GM19238 (cell line): ENCODE measurements at regions not wholly inside any gene's neighbourhood (a gene's known extent, or its start where the extent isn't known, plus 50 kb on each side); places are given as distances from the start of the nearest gene placed in this dataset.

ENCODE experiments used
- DNase-seq: peaks from one replicate; pipeline ENCODE4 v3.0.0; 2011; ENCODE audit warnings: low spot score; ENCODE audit not compliant: insufficient read length

DNA sequence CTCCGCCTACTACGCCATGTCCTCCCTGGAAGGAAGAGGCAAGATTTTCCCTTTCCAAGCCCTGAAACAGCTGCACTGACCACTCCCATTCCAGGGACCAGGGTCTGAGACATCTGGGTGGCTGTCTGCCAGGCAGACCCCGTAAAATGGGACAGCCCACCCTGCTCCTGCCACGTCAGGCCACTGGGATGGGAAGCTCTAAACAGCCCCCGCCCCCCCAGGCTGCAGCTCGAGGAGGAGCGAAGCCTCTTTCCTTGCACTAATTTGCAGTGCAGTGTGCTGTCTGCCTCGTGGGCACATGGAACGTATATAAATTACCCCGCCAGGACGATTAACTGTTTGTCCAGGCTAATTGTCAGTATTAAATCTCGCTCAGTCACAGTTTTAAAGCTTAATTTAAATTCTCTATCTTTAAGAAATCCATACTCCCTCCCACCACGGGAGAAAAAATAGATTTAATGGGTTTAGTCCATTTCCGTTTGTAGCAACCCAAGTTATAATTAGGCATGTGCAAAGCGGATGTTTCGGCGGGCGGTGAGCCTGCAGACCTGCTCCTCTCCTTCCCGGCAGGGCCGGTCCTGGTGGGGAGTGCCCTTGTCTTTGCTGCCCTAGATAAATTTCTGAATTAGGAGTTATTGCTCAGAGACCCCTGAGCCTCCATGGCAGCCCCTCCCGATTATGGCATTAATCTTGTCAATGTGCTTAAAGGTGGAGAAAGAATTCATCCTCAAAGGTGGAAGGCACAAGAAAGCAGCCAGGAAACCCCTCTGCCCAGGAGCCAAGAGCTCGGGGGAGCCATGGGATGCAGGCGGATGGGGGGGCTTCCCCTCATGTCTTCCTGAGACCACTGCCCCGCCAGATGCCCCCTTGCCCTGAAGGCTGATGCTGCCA, 268.0 kb upstream of the TNRC6C start:
- DNase-seq, result no peak

DNA sequence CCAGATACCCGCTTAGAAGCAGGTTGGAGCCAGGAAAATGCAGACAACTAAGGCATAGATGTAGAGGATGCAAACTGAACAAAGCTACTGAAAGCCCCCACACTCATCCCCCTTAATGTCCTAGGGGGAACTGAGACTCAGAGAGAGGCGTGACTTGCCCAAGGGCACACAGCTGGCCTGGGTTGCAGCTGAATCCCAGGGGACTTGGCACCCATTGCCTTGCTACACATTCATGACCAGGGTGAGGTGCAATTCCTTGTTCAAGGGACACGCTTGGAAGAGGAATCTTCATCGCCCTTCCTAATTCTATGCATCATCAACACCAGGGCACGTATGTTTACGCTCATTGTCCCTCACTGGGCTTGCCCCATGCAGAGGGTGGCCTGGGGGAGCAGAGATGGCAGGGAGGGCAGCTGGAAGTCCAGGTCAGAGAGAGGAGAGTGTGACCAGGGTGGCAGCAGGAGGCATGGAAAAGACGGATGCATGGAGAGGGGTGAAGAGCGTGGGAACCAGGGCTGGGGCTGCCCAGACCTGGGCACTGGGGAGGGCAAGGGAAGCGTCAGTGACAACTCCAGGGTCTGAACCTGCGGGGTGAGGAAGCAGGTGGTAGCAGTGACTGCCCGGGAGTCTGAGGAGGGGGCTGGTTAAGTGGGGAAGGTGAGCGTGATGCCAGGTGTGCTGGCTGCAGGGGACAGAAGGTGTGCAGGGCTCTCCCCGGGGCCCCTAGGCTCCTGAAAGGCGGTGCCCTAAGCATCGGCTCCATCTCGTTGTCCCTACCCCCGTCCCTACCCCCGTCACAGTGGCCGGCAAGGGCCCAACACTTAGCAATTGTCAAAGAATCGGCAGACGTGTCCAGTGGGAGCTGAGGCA, 267.1 kb upstream of the TNRC6C start:
- DNase-seq, result no peak

DNA sequence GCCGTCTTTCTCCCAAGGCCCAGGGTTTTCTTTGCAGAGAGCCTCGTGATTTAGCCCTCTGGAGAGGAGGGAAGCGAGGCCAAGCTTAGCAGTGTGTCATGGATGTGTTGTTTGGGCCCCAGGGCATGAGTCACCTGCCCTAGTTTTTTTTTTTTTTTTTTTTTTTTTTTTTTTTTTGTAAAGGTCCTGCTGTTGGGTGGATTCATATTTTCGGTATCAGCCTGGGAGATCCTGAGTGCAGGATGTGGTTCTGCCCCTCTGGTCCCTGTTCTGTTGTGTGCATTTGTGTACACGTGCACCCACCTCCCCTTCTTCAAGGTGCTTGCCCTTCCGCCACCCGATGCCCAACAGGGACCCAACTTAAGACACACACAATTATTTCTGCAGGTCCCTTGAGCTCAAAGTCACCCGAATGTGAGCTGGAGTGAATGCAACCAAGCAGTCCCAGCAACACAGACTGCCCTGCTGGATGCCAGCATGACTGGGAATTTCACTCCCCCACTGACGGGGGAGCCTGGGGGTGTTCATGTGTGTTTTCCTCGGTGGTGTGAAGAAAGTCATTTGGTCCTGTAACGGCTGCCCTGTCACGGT, 265.8 kb upstream of the TNRC6C start:
- no peak for DNase-seq

DNA sequence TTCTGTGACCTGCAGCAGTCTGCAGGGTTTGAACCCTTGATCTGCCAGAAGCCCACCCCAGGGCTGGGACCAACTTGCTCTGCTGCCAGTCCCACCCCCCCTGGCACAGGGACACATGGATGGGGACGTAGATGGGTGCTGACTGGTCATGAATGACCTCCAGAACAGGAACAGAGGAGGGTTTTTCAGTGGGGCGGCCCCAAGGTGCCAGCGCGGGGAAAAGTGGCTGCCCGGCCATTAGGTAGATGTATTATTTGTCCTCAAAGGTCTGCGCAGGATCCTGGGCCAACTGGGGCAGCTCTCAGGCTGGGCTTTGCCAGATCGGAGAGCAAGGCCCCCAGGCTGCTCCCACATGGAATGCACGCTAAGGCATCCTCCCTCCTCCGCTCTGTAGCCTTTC, 265.2 kb upstream of the TNRC6C start:
- DNase-seq, result no peak

DNA sequence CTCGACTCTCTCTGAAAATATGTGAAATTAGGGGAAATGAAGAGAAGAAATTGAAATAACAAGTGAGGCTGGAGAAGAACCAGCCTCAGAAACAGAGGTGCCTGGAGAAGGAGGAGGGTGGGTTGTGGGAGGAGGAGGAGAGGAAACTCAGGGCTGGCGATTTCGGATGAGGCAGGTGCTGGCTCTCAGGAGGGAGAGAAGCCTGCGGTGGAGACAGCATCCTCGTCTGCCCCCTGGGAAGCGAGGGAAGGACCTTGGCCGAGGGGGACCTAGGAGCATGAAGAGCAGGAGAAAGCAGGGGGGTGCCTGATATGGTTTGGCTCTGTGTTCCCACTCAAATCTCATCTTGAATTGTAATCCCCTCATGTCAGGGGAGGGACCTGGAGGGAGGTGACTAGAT, 264.7 kb upstream of the TNRC6C start:
- no peak for DNase-seq

DNA sequence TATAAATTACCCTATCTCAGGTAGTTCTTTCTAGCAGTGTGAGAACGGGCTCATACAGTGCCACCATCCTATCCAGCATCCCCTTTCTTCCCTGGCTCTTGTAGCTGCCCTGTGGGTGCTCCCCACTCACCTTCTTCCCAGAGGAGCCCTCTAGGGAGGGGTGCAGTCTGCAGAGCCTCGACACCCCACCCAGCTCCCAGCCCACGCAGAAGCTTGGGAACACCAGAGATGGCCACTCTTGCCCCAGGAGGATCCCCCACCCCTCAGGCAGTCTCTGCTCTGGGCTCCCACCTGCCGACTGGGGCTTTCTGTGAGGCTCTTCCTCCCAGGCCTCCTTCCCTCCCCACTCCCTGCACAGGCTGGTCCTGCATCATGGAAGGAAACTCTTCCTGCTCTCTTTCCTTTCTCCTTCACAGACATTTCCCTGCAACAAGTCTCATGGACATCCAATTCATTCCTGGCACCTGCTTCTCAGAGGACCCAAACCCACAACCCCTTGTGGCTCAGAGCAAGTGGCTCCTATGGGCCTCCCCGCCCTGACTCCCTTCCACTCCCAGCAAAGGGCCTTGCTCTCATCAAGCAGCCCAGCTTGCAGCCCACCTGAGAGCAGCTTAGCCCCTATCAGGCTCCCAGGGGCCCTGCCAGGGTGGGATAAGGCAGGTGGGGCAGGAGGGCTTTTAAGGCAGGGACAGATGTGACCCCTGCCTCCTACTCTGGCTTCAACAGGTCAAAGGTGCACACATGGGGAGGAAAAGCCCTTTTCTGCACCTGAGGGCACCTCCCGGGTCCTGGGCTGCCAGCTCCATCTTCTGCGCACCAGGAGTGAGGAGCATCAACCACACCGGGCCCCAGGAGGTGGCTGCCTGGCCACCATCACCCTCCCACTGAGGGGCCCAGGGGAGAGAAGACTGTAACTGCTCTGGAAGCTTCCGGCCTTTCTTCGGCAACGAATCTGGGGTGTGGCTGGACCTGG, 263.8 kb upstream of the TNRC6C start:
- DNase-seq, result no peak

DNA sequence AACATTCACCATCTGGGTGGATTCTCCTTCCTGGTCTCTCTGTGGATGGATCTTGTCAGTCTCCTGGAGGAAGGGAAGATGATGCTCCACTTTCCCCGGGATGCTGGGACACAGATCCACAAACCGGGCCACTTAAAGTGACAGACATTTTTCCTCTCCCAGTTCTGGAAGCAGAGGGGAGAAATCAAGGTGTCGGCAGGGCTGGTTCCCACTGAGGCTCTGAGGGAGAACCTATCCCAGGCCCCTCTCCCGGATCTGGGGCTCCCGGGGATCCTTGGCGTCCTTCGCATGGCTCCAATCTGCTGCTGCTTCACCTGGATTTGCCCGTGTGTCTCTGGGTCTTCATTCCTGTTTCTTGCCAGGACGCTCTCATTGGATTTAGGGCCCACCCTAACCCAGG, 263.1 kb upstream of the TNRC6C start:
- no peak for DNase-seq

DNA sequence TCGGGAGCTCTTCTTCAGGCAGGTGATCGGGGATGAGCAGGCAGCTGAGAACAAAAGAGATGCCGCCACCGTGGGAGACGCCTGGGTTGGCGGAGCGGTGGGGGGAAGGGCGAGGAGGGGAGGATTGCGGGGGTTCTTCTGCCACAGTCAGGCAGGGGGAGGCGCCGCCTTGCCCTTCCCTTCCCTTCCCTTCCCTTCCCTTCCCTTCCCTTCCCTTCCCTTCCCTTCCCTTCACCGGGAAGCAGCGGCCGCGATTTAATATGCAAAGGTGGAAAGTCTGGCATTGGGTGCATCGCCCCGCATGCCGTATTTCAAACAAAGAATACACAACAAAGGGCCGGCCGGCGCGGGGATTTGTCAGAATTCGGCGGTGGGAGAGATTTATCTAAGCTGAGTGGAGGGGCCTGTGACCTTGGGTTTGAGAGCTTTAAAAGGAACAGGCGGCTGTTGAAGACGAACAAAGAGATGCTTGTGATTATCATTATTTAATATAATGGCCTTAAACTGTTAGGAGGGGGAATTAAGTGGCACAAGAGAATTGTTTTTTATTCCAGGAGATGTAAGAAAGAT, 262.3 kb upstream of the TNRC6C start:
- DNase-seq, result no peak

DNA sequence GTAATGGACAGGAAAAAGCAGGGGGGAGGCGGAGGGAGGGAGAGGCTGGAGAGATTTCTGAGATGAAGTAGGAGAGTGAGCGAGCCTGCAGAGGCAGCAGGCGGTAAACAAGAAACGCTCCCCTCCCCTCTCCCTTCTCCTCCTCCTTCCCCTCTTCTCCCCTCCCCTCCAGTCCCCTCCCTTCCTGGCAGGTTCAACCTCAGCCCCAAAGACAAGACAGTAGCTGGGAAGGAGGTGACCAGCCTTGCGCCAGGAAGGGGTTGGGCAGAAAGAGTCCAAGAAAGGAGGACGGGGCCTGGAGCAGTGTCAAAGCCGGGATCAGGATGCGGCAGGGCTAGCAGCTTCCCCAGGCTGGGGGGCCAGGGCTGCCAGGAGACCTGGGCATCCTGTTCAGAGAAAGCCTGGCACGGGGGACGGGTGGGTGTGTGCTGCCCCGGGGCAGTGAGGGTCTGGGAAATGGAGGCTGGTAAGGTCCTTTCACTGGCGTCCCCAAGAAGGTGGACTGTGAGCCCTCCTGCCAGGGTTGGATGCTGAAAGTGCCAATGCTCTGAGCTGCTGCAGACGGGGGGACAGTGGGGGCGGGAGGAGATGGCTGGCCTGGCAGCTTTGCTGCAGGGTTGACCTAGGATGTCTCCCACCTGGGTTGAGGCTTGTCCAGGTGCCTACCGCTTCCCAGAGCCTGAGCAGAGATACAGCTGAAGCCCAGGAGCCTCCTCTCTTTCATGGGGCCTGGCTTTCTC, 261.6 kb upstream of the TNRC6C start:
- DNase-seq, result no peak

DNA sequence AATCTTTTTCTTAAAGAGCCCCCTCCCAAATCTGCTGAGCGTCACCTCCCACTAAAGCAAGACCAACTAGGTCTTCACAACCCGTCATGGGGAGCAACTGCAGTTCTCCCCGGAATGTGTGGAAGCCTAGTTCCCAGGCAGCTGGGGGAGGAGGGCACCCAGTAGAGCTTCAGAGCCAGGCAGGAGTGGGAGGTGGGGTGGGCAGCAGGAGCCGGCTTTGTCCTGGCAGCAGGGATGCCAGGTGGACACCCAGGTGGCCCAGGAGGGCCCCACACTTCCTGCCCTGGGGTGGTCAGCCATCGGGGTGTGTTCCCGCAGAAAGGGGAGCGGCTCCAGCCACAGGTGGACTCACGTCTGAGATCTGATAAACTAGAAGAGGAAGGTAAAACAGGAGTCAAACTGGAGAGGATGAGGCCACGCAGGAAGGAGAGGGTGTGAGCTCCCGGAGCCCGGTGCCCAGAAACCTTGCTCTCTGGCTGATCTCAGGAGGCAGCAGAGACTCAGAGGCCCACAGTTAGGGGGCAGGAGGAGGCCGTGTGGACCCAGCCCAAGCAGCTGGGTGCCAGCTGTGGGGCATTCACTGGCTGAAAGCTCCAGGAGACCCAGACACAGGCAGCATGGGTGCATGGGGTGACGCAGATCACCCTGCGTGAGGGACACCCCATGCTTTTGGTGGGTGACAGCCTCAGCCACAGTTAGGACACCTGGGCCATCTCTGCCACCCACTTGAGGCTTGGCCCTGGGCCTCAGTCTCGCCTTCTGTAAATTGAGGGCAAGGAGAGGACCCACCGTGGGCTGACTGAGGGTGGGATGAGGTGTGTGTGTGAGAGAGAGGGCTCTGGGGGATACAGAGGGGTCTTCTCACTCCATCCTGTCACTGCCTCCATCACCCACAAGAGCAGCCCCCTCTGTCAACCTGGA, 260.8 kb upstream of the TNRC6C start:
- DNase-seq, result no peak

DNA sequence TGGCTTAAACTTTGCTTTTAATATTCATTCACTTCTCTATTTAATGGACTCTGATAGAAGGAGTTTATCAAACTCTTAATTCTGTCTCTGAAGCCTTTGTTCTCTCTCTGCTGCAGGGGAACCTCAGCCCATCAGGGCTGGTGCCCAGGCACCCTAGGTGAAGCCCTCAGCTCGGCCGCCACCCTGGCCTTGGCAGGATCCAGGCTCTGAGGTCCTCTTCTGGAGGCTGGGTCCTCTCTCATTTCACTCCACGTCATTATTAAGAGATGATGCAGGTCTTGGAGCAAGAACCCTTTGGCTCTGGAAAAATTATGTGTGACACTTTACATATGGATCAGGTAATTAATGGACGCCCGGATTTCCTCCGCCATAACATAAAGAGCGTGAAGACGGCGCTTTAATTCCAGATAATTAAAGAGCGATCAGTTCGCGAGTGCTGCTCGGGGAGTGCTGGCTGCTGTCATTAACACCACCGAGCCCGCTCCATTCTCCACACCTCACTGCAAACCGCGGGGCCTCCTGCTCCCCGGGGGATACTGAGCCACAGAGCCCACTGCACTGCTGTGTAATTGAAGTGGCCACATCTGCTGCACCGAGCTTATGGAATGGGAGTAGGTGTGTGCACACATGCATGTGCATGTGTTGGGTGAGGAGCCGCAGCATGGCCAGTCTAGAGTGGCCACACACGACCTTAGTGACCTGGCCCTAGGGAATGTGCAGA, 259.4 kb upstream of the TNRC6C start:
- no peak for DNase-seq

DNA sequence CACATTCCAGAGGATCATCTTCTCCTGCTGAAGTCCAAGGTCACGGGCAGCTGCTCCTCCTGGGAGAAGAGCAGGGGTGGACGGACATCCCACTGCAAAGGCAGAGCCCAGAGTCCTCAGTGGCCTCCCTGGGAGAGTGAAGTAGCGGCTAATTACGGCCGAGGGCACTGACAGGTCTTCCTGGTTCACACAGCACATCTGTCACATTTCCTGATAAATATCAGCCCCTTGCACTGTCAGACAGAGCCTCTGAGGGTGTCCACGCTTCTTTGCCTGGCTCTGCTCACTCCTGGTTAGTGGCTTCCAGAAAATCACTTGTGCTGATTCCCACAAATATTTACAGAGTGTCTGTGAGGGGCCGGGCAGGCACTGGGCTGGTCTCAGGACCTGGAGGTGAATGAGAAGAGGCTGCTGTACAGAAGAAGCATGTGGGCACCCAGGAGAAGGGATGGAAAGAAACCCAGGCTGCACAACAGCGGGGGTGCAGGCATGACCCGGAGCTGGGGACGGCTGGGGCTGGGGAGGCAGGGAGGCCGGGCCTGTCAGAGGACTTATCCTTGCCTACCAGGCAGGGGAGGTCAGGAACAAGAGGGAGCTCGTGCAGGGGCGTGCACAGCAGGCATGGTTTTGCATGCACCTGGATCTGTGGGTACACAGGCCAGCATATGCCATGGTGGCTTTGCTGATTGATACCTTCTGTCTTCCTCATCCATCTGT, 258.2 kb upstream of the TNRC6C start:
- no peak for DNase-seq

DNA sequence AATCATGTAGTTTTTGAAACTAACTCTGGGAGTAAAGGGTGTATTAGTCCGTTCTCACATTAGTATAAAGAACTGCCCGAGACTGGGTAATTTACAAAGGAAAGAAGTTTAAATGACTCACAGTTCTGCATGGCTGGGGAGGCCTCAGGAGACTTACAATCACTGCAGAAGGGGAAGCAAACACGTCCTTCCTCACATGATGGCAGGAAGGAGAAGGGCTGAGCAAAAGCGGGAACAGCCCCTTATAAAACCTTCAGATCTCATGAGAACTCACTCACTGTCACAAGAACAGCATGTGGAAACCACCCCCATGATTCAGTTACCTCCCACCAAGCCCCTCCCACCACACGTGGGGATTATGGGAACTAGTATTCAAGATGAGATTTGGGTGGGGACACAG, 256.5 kb upstream of the TNRC6C start:
- DNase-seq, result no peak

DNA sequence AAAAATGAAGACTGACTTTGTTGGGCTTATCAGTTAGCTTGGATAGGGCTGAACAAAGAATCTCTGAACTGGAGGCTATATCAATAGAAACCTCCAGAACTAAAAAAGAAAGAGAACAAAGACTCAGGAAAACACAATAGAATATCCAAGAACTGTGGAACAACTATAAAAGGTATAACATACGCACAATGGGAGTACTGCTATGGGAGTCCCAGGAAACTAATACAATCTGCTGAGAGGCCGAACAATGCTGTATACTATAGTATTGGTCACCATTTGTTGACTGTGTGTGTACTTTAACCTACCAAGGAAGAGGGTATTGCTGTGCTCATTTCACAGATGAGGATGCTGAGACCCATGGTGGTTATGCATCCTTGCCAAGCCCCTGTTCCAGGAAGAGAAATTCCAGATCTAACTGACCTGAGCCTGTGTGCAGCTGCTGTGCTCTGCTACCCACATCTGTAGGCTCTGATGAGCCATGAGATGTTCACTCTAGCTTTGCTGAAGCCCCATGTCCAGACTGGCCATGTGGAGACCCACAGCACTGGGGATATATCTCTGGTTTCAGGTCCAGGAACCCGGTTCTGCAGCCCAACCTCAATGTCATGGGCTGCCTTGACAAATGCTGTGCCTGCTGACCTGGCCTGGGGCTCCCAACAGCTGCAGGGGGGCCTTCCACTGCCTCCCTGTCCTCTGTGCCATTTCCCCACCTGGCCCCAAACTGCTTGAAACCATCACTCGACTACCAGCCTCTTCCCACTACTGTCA, 254.3 kb upstream of the TNRC6C start:
- no peak for DNase-seq

DNA sequence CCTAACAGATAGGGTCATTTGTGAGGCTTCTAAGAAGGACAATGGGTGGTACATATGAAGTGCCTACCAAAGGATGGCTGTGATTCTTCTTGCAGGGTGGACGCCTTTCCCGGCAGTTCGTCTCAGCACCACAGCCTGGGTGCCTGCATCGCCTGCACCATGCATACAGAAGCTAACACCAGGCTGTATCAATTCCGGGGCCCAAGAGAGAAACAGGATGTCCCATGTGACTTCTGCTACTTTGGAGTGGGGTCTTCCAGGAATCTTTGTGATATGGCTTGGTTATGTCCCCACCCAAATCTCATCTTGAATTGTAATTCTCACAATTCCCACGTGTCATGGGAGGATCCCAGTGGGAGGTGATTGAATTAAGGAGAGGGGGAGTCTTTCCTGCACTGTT, 251.6 kb upstream of the TNRC6C start:
- DNase-seq, result no peak

DNA sequence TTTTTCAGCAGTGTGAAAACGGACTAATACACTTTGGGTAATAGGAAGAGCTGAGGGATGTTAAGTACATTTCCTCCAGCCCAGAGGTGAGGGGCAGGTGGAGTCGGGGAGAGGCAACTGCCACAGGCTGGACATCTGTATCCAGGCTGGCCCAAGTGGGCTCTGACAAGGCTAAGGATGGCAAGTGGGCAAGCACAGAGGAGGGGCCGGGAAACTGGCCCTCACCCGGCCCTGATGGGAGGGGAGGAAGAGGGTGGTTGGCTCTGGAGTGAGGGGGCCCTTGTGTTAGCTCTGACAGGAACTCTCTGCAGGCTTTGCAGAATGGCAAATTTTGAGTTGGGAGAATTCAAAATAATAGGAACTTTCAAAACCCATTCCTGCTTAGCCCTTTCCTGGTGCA, 251.0 kb upstream of the TNRC6C start:
- DNase-seq, result no peak

DNA sequence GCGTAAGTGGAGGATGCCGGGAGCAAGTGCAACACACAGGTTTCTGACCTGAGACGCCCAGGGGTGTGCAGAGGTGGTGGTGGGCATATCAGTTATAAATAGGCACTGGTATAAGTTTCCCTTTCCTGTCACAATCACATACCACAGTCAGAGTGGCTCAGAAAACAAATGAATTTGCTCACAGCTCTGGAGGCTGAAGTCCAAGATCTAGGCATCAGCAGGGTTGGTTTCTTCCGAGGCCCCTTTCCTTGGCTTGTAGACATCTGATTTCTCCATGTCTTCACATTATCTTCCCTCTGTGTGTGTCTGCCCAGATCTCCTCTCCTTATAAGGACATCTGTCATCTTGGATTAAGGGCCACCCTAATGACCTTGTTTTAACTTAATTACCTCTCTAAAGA, 250.5 kb upstream of the TNRC6C start:
- DNase-seq, result no peak
